Lower leg skin (tissue), 3 donors: ENCODE measurements at regions not wholly inside any gene's neighbourhood (a gene's known extent, or its start where the extent isn't known, plus 50 kb on each side); places are given as distances from the start of the nearest gene placed in this dataset.

Source experiments
- POLR2A ChIP-seq, 2 donors: fragments of 450-650 bp; IDR thresholded peaks; one replicate each; pipeline ENCODE4 v1.6.1; 2016 to 2017; ENCODE audit warnings: antibody characterized with exemption in 2 of 2, mild to moderate bottlenecking in 1 of 2, moderate library complexity in 1 of 2
- TF ChIP-seq, protein P1 (sequence below), 3 donors: fragments of 450-650 bp; IDR thresholded peaks; one replicate each; pipeline ENCODE4 v1.5.1; 2016; ENCODE audit warnings: antibody characterized with exemption in 3 of 3, mild to moderate bottlenecking in 3 of 3, moderate library complexity in 2 of 3

DNA sequence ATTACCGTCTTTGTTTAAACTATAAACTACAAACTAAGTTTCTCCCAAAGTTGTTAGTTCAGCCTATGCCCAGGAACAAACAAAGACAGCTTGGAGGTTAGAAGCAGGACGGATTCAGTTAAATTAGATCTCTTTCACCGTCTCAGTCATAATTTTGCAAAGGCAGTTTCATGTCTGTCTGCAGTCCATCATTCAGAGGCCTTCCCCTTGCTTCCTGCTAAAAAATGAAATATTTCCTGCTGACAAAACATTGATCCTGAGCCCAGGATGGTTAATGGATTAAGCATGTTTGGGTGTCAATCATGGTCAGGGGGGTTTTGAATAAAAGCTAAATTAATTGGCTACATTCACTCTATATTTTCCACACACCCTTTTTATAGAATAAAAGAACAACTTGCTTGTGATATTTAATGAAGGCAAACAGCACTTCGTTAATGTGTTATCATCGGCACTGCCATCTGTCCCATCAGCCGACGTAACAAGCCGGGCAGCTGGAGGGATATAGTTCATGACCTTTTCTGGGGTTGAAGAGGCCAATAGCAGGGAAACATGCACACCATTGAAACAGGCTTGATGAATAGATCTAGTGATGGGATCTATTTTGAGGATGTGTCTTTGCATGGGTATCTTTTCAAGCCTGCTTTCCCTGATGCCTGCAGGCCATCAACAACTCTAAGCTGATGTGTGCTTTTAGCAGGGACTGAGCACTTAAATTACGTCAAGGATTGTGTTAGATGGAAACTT is 521.3 kb upstream of the TMEM132C start:
- TF ChIP-seq, protein P1, sequence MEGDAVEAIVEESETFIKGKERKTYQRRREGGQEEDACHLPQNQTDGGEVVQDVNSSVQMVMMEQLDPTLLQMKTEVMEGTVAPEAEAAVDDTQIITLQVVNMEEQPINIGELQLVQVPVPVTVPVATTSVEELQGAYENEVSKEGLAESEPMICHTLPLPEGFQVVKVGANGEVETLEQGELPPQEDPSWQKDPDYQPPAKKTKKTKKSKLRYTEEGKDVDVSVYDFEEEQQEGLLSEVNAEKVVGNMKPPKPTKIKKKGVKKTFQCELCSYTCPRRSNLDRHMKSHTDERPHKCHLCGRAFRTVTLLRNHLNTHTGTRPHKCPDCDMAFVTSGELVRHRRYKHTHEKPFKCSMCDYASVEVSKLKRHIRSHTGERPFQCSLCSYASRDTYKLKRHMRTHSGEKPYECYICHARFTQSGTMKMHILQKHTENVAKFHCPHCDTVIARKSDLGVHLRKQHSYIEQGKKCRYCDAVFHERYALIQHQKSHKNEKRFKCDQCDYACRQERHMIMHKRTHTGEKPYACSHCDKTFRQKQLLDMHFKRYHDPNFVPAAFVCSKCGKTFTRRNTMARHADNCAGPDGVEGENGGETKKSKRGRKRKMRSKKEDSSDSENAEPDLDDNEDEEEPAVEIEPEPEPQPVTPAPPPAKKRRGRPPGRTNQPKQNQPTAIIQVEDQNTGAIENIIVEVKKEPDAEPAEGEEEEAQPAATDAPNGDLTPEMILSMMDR (IDR thresholded peaks at IDR 0.05) = no peak
- no peak for TF ChIP-seq POLR2A (IDR thresholded peaks at IDR 0.05)
